PC-3 (cell line): ENCODE measurements at regions not wholly inside any gene's neighbourhood (a gene's known extent, or its start where the extent isn't known, plus 50 kb on each side); places are given as distances from the start of the nearest gene placed in this dataset.

Experiments
- ATAC-seq: fragments of 200-7000 bp; cut with Tn5 transposase; 2 replicates; pipeline ENCODE4 v1.9.1; 2020; ENCODE audit warnings: mild to moderate bottlenecking, moderate library complexity
- BruUV-seq: library from RNA; stranded (reverse); fragments of 400-500 nt; replicated peaks from 2 replicates; lab custom pipeline; 2021; lab: Mats Ljungman, UMichigan
- CTCF ChIA-PET: fragments of 300-600 bp; sonication (Branson Sonifier 250); formaldehyde crosslinking; loops from one replicate; lab custom pipeline; 2022; ENCODE audit warnings: antibody characterized with exemption; lab: Charles Lee
- POLR2A ChIA-PET: fragments of 300-600 bp; sonication (Branson Sonifier 250); formaldehyde crosslinking; loops from one replicate; lab custom pipeline; 2022; ENCODE audit warnings: antibody characterized with exemption; ENCODE audit not compliant: unreplicated experiment; lab: Charles Lee
- DNase-seq: peaks from one replicate; pipeline ENCODE4 v3.0.0-alpha.2; 2015
- H2AFZ ChIP-seq: fragments of 300-600 bp; sonication (generic); 2 replicates; pipeline ENCODE4 v1.6.0; 2016; ENCODE audit warnings: antibody characterized with exemption, low read length
- H3F3A ChIP-seq: fragments of 300-600 bp; sonication (generic); one replicate; pipeline ENCODE4 v1.6.0; 2017; ENCODE audit warnings: antibody characterized with exemption, low read length, control low read depth, mild to moderate bottlenecking; ENCODE audit not compliant: unreplicated experiment
- H3K27ac ChIP-seq: fragments of 300-600 bp; sonication (generic); 2 replicates; pipeline ENCODE4 v1.5.1; 2016; ENCODE audit warnings: mild to moderate bottlenecking, low read length
- H3K27me3 ChIP-seq: fragments of 300-600 bp; sonication (generic); 2 replicates; pipeline ENCODE4 v1.6.1; 2016; ENCODE audit warnings: low read length, mixed read lengths
- H3K36me3 ChIP-seq: fragments of 300-600 bp; sonication (generic); 2 replicates; pipeline ENCODE4 v1.6.1; 2016; ENCODE audit warnings: low read depth, mixed run types, low read length, mixed read lengths
- H3K4me1 ChIP-seq: fragments of 300-600 bp; sonication (generic); 2 replicates; pipeline ENCODE4 v1.5.1; 2016; ENCODE audit warnings: low read length; ENCODE audit not compliant: insufficient read depth
- H3K4me2 ChIP-seq: fragments of 300-600 bp; sonication (generic); 2 replicates; pipeline ENCODE4 v1.6.0; 2016; ENCODE audit warnings: low read length
- H3K4me3 ChIP-seq: fragments of 300-600 bp; sonication (generic); 2 replicates; pipeline ENCODE4 v1.5.1; 2016; ENCODE audit warnings: mild to moderate bottlenecking, low read length, mixed read lengths
- H3K79me2 ChIP-seq: fragments of 300-600 bp; sonication (generic); 2 replicates; pipeline ENCODE4 v1.6.1; 2017; ENCODE audit warnings: low read length, mixed read lengths
- H3K9ac ChIP-seq: fragments of 300-600 bp; sonication (generic); 2 replicates; pipeline ENCODE4 v1.6.0; 2016; ENCODE audit warnings: mild to moderate bottlenecking, low read length
- H3K9me2 ChIP-seq: fragments of 300-600 bp; sonication (generic); replicated peaks from 2 replicates; pipeline ENCODE4 v1.6.1; 2016; ENCODE audit warnings: mixed run types, low read length, mixed read lengths
- H3K9me3 ChIP-seq: fragments of 300-600 bp; sonication (generic); 2 replicates; pipeline ENCODE4 v1.6.1; 2016; ENCODE audit warnings: low read length, mixed read lengths
- H4K20me1 ChIP-seq: fragments of 300-600 bp; sonication (generic); 2 replicates; pipeline ENCODE4 v1.6.1; 2016; ENCODE audit warnings: low read length, mixed read lengths
- CTCF ChIP-seq: fragments of 300-600 bp; sonication (generic); conservative IDR thresholded peaks from 2 replicates; pipeline ENCODE4 v1.5.1; 2017; ENCODE audit warnings: antibody characterized with exemption, low read depth, mild to moderate bottlenecking, low read length
- EZH2 ChIP-seq: fragments of 300-600 bp; sonication (generic); IDR thresholded peaks from one replicate; pipeline ENCODE4 v1.6.1; 2017; ENCODE audit warnings: antibody characterized with exemption, mild to moderate bottlenecking, low read length; ENCODE audit not compliant: unreplicated experiment
- EZH2phosphoT487 ChIP-seq: fragments of 300-600 bp; sonication (generic); IDR thresholded peaks from 2 replicates; pipeline ENCODE4 v1.6.1; 2018; ENCODE audit warnings: mild to moderate bottlenecking, antibody characterized with exemption, low read length, borderline replicate concordance
- intact Hi-C: fragments of 100-400 bp; cut with micrococcal nuclease; formaldehyde crosslinking; loops from 2 replicates; pipeline ENCODE4 v1.9.0; 2023

- Histone ChIP-seq H3K9me3 (no peaks in the 10 kb centered on the region), H3K27ac (no peak overlapping the region), H3K4me3 (no peak overlapping the region), H4K20me1 (no peaks in the 10 kb centered on the region), H3K27me3 (peaks cover 14% of the 10 kb centered on the region; the same call in 1 of the 2 replicates), H3K79me2 (no peaks in the 10 kb centered on the region), H3K9ac (no peak overlapping the region), H3F3A (no peaks in the 10 kb centered on the region), H3K4me2 (no peak overlapping the region), H2AFZ (no peak overlapping the region), H3K9me2 (no peaks in the 10 kb centered on the region), H3K36me3 (no peaks in the 10 kb centered on the region), H3K4me1 (0 out of 2 replicates have a peak, but pooled peaks cover 3% of the 10 kb centered on the region)
- ChIA-PET POLR2A (no interaction called here), CTCF (no interaction called here)
- DNase-seq (peak; percentile 44), ATAC-seq (no peak)
- intact Hi-C loops: no loop called here
- TF ChIP-seq EZH2phosphoT487 (no peak), EZH2 (no peak), CTCF (no peak)
- BruUV-seq: no TSS peak
Measured at GRCh38 chr11:101296896-101297295, 167.3 kb upstream of the PGR start.

- Histone ChIP-seq H3K36me3 (no peaks in the 10 kb centered on the region), H3K27ac (no peak overlapping the region), H3K4me3 (no peak overlapping the region), H2AFZ (no peak overlapping the region), H3F3A (no peaks in the 10 kb centered on the region), H3K4me1 (0 out of 2 replicates have a peak, but pooled peaks cover 3% of the 10 kb centered on the region), H3K27me3 (no peaks in the 10 kb centered on the region), H3K9me3 (no peaks in the 10 kb centered on the region), H3K9me2 (no peaks in the 10 kb centered on the region), H4K20me1 (no peaks in the 10 kb centered on the region), H3K9ac (no peak overlapping the region), H3K79me2 (no peaks in the 10 kb centered on the region), H3K4me2 (no peak overlapping the region)
- CTCF ChIA-PET: no interaction called here
- DNase-seq (no peak), ATAC-seq (no peak)
- TF ChIP-seq EZH2 (no peak), EZH2phosphoT487 (no peak), CTCF (no peak)
- no TSS peak for BruUV-seq
- POLR2A ChIA-PET: no interaction called here
- intact Hi-C loops: no loop called here
Measured at GRCh38 chr11:101292661-101293240, 163.1 kb upstream of the PGR start.

- Histone ChIP-seq H3K27ac (no peak overlapping the region), H4K20me1 (no peaks in the 10 kb centered on the region), H3K4me1 (no peaks in the 10 kb centered on the region), H3K79me2 (no peaks in the 10 kb centered on the region), H3K9me2 (no peaks in the 10 kb centered on the region), H3K4me3 (no peak overlapping the region), H3K9ac (no peak overlapping the region), H3K4me2 (no peak overlapping the region), H3K27me3 (no peaks in the 10 kb centered on the region), H3F3A (no peaks in the 10 kb centered on the region), H3K9me3 (no peaks in the 10 kb centered on the region), H2AFZ (no peak overlapping the region), H3K36me3 (no peaks in the 10 kb centered on the region)
- ATAC-seq: no peak
- no TSS peak for BruUV-seq
- intact Hi-C loops: no loop called here
- no peak for TF ChIP-seq EZH2
- TF ChIP-seq CTCF: no peak
- TF ChIP-seq EZH2phosphoT487: no peak
- no peak for DNase-seq
- CTCF ChIA-PET: no interaction called here
- POLR2A ChIA-PET: no interaction called here
Measured at GRCh38 chr11:101291279-101291678, 161.7 kb upstream of the PGR start.
